ENCODE measurements at regions not wholly inside any gene's neighbourhood (a gene's known extent, or its start where the extent isn't known, plus 50 kb on each side); places are given as distances from the start of the nearest gene placed in this dataset.
"Not testable (repeated sequence)": the region's sequence is repeated elsewhere in the genome, so short reads cannot be mapped to it uniquely, and the experiment has no call there.

DNA sequence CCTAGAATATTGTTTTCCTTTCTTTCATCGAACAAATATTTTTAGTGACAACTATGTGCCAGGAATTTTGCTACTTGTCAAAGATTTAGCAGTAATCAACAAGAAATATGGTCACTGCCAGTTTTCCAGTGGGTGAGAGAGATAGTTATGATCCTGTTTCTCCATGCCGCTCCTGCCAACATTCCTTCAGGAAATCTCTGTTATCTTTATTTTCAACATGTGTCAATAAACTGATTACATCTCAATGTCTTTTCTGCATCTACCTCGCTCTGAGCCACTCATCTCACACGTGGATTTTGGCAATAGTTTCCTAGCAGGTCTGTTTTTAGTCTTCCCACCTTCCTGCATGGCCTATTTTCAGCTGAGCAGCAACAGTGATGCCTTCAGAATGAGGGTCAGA is 650.0 kb upstream of the STXBP6 start:
- no peak for DNase-seq

DNA sequence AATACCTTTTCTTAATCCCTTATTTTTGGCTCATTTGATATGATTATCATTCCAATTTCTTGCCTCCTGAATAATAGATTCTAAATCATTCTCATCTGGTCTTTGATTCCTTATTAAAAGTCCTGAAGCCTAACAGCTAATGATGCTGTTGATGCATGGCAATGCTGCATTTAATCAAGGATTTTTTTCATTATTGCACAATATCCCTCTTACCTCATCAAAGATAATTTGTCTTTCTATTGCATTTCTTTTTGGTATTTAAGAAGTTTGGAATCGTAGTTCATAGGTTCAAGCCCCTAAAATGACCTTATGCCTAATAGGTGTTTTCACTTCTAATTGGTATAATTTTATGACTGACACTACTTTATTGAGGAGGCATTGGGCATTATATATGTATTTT is 648.2 kb upstream of the STXBP6 start:
- DNase-seq, result no peak

DNA sequence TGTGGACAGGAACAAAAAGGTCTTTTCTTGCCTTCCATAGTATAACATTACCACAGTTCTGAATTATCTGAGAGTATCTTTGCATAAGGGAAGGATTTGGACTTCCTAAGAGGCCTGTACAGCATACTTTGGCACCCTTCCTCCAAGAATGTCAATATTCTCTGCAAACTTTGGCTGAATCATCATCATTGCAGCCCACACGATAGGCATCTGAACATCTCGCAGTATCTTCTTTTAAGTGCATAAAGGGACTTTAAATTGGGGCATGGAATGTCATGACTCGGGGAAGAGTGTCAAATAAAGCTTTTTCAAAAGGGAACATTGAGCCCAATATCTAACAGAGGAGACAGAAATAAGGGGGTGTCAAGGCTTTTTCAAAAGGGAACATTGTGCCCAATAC is 646.2 kb upstream of the STXBP6 start:
- DNase-seq, result no peak

DNA sequence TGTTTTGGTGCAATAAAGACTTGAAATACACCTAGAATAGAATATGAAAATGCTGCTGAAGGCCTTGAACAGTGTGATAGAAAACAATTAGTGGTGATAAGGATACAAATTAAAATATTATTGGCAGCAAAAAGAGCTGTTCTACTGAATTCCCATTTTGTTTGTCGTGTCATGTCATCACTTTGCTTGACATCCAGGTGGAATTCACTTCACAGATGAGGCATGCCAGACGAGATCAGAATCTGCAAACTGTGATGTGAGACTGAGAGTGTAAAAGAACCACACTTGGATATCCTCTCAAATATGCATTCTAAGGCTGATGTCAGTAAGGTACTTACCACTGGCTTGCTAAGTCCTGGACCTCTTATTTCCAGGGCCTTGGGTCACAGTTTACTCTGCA is 635.1 kb upstream of the STXBP6 start:
- no peak for DNase-seq

DNA sequence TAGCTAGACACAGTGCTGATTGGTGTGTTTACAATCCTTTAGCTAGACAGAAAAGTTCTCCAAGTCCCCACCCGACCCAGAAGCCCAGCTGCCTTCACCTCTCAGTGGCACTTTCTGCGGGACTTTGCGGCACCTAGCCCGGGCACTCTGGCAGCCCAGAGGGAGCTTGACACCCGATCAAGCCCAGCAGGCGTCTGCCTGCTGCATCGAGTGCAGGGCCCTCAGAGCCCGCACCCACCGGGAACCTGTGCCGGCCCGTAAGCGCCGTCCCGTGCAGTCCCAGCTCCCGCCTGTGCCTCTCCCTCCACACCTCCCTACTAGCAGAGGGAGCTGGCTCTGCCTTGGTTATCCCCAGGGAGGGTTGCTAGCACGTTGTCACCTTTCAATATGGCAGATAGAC is 631.0 kb upstream of the STXBP6 start:
- no peak for DNase-seq

DNA sequence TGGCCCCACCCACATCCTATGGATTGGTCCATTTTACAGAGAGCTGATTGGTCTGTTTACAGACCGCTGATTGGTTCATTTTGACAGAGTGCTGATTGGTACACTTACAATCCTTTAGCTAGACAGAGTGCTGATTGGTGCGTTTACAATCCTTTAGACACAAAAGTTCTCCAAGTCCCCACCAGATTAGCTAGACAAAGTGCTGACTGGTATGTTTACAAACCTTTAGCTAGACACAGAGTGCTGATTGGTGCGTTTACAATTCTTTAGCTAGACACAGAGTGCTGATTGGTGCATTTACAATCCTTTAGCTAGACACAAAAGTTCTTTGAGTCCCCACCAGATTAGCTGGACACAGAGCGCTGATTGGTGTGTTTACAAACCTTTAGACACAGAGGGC is 630.6 kb upstream of the STXBP6 start:
- not testable (repeated sequence) for DNase-seq

DNA sequence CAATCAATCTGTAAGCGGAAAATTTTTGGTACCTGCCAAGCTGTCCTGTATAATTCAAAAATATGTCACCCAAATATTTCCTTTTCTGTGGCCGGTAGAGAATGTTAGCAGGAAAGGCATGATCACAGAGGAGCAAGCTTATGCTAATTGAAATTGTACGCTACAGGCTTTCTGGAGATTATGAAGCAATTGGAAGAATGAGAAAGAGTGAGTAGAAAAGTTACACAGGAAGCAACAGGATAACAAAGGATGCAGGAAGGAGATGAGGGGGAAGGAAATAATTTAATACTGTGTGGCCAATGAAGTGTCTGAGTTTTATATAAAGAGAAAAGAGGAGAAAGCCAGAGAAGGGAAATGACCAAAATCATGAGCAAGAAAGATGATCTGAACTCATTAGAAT is 627.2 kb upstream of the STXBP6 start:
- DNase-seq, result no peak

DNA sequence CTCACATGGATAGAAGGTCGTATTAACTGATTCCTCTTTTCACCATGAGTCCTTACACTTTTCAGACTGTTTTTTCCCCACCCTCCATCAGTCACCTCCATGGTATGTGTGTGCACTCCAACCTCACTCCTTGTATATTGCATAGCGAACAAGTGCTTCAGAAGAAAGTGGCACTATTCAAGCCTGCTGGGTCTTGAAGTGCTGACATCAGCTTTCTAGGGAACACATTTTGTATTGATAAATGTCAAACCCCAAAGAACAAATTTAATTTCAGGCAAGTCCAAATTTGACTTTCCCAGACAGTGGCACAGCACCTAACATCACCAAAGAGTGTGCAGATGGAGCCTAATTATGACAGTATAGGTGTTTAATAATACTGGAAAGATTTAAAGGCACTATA is 617.4 kb upstream of the STXBP6 start:
- no peak for DNase-seq

DNA sequence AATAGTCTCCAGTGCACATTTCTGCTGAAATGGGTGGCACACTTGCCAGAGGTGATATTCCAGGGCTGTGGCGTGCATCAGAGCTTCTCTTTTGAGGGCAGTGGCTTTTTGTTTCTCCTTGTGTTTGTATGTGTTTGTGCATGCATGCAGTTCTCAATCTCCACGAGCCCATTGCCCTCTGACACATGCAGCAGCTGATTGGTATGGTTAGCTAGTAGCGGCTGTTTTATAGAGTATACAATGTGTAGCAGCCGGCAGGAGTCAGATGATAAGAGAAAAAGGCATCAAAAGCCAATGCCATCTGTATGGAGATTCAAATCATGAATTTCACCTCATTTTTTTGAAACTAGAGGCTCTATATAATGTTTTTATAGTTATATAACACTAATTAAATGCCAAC is 616.9 kb upstream of the STXBP6 start:
- DNase-seq, result no peak

DNA sequence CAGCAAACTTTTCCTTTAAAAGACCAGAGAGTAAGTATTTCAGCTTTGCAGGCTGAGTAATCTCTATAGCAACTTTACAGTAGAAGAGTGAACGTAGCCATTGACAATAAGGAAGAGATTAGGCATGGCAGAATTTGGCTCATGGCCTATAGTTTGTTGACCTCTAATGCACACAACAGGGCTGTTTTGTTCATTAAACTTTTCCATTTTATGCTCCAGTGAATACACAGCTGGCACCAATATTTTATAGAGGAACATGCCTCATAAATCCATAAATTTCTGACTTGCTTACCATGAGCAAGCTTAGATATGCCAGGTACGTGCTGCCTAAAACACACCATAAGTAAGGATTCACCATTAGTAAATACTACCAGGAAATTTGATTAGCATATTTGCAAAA is 609.0 kb upstream of the STXBP6 start:
- DNase-seq, result no peak

DNA sequence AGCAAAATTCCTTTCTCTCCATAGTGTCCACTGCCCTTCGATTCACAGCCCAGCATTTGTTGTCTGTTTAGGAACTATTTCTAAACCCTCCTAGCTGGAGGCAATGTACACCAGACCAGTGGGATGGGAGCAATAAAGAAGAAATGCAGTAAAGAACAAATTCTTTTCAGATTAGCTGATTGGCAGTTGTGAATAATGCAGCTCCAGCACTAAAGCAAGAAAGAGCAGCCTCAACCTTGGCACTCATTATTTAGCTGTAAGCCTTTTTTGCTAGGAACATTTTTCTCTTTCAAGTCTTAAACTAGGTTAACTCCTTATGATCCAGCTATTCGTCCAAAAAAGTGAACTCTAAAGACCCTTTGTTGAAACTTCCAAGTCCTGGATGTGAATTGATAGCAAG is 580.5 kb upstream of the STXBP6 start:
- no peak for DNase-seq

DNA sequence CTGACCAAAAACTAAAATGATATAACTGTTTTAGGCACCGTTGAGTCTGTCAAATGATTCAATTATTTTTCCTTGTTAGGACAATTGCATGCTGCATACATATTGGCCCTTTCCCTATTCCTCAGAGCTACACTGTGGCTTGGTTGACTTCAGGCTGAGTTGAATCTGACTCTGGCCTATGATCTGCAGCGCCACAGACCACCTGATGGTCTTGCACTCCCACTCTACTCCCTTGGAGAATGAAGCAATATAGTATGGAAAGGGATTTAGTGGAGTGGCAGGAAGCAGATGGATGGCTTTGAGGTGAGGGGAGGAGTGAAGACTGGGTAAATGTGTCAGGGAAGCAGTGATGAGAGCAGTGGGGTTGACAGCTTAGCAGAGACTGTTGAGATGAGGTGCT is 579.0 kb upstream of the STXBP6 start:
- no peak for DNase-seq

DNA sequence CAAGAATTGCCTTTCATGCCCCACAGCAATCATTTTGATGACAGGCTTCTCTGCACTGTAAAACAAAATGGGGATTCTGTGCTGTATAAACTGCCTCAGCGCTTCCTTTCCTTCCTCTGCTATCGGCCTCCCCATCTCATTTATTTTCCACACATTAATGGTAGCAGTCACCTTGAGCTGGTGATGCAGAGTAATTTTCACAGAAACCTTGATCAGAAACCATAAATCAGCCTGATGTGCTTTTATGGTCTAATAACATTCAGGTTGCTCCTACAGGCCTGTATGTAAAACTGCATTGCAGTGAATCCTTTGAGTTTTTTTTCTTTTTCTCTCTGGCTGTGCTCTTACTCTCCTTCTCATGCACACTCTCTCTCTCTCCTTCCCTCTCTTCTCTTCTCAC is 578.4 kb upstream of the STXBP6 start:
- DNase-seq, result no peak

DNA sequence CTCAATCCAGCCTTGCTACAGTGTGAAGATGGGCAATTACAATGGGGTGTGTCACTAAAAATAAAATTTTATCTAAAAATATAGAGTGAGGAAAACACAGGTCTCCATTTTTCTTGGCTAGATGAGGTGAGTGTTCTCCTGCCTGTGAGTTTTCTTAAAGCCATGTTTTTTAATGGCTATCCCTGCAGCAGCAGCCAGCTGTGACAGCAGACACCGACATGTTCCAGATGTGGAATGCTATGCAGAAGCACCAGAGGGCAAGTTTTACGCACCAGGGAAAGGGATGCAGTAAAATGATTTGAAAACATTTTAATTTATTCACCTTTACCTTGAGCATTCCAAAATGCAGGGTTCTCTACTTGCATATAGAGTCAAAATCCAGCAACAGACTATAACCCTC is 577.0 kb upstream of the STXBP6 start:
- DNase-seq, result no peak

DNA sequence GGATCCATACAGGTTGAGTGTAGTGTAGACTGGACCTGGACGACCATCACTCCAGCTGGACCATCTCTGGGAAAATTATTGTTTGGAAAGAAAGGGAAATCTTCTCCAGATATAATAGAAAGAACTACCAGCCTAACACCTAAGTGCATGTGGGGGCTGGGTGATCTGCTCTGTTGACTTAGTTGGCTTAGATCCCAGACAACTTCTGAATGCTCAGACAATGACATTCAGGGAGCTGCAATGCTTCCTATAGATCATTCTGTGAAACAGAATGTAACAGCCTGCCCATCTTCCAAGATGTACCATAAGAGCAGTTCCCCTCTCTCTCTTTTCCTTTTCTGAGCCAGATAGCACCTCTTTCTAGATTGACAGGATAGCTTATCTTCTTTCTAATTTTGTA is 572.8 kb upstream of the STXBP6 start:
- no peak for DNase-seq

DNA sequence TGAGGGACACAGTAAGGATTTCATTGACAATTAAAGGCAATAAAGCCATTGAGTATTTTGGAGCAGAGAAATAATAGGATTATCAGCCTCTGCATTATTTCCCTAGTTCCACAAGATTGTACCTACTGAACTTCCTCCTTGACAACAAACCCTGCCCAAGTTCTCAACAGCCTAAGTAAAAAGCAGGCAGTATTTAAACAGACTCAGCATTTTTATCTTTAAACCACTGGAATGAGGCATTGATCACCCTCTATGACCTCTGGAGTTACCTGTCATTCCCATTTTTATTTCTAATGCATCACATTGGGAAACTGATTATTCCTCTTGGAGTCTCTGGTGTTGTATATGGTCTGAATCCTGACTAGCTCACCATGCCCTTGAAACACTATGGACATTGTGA is 570.6 kb upstream of the STXBP6 start:
- no peak for DNase-seq

DNA sequence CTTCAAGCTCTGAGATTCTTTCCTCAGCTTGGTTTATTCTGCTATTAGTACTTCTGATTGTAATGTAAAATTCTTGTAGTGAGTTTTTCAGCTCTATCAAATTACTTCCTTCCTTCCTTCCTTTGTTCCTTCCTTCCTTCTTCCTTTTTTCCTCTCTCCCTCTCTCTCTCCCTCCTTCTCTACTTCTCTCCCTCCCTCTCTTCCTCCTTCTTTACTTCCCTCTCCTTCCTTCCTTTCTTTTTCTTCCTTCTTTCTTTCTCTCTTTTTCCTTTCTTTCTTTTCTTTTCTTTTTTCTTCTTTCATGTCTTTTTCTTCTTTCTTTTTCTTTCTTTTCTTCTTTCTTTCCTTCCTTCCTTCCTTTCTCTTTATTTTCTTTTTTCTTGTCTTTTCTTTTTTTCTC is 565.2 kb upstream of the STXBP6 start:
- no peak for DNase-seq

DNA sequence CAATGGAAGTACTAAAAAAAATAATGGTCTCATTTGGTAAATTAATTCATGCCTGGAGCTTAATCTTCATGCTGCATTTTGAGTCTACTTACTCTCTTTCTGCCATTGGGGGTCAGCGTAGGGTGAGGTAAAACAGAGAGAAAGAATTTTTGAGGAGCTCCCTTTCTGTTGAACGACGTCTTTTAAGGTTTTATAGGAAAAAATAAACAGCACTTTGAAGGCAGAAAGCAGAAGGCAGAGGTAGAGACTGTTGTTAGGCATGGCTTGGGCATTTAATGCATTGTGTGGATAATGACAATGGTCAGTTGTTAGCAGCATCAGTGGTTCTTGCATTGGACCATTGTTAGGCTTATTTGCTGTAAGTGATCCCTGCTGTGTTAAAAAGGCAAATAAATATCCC is 557.2 kb upstream of the STXBP6 start:
- no peak for DNase-seq

DNA sequence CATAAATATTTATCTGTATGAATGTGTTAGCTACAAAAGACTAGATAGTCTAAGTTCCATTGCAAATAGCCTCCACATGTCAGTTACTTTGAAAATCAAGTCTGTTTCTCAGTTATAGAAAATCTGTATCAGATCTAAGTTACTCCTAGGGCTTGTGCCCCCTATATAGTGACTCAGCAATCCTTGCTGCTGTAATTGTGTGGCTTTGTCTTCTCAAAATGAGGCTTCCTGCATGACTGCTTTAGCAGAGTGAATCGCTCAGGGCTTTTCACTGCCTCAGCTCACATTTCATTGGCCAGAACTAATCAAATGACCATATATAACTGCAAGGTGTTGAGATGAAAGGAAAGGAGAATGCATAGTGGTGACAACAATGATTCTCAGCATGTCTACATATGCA is 552.2 kb upstream of the STXBP6 start:
- DNase-seq, result no peak

DNA sequence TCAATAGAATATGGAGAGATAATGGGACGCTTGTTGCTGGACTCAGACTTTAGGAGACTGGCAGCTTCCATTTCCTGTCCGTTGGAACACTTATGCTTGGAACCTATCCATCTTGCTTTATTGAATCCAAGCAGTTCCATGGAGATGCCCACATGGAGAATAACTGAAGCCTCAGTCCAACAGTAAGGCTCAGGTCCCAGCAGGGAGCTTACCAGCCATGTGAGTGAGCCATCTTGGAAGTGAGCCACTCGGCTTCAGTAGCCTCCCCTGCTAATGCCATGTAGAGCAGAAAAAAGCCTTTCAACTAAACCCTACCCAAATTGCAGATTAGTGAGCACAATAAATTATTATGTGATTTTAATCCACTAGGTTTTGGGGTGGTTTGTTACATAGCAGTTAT is 538.8 kb upstream of the STXBP6 start:
- DNase-seq, result no peak

DNA sequence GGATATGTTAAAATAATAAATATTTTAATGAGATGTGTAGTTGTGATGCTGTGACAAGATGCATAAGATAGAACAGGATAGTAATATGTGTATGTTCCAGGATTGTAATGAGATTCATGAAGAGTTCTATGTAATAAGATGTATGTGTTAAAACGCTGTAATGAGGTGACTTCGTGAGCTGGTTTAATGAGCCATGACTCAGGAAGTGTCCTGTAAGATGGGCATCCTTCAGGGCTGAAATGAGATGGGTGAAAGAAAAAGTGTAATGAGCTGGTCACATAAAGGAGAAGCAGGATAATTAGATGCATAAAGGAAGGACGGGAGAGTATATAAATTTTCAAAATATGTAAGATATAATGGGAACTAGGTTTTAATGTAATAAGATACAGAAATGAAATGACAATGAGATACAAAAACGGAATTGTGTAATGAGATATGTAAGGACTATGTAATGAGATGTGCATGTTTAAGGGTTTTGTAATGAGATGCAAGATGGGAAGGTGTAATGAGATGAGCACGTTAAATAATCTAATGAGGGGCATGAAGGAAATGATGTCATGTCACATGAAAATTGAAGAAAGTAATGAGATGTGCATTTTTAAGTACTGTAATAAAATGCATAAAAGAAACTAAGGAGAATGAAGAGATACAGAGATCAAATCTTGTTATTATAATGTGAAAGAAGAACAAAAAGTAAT is 524.8 kb upstream of the STXBP6 start:
- DNase-seq, result no peak

DNA sequence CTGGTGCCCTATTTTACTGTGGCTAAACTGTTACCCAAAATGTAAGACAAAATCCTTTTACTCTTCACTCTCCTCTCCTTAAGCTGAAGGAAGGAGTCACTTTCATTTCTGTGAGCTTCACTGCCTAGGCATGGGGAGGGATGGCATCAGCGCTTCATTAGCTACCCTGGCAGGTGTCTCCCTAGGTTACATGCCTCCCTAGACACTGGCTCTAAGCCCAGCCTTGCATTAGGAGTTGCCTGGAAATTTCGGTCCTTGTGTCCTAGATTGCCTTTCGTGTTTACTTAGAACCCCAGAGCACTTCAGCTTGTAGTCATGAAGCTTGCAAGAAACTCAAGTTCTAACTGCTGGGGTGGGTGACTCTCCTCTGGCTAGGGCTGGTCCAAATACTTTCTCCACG is 520.5 kb upstream of the STXBP6 start:
- no peak for DNase-seq

DNA sequence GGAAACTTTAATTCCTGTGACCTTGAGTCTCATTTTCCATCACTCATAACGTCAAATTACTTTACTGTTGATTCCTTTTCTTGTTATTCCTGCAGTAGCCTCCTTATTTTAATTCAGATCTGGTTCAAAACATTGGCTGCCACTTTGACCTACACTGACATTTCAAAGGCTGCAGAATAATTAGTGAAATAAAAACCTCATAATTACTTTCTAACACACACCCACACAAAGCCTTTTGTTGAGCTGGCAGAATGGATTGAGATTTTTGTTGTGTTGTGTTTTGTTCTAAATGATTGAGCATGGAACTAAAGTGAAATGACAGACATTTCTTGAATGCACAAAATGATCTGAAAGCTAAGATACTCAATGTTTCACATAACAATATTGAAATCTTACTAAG is 507.5 kb upstream of the STXBP6 start:
- DNase-seq, result no peak

DNA sequence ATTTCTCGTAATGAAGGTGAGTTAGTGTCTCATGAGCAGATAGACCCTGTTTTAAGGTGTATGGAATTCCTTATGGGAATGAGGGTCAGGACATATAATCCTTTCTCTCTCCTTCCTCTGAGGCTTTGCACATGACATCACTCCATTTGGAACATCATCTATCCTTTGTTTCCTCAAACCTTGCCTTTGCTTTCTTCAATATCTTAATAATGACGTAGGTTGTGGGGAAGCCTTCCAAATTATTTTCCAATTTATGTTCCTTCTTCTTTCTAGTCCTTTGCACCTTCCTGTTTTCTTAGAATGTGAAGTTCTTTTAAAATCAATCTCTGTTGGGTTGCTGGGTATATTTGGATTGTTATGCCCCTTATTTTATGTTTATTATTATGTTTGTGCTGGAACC is 502.9 kb upstream of the STXBP6 start:
- DNase-seq, result no peak

DNA sequence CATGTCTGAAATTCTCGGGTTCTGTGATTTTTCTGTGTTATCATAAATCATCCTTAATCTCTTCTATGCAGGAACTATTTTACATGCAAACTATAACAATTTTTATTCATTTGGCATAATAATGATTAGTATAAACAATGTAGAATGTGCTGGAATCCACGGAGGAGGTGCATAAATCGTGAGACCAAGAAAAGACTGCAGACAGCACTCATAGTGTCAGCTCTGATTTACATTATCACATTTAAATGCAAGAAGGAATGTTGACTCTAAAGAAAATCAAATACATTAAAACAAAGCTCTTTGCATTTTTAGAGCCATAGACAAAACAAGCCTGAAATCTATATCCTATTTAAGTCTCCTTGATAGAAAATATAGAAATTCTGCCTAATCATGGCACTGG is 501.7 kb upstream of the STXBP6 start:
- no peak for DNase-seq

DNA sequence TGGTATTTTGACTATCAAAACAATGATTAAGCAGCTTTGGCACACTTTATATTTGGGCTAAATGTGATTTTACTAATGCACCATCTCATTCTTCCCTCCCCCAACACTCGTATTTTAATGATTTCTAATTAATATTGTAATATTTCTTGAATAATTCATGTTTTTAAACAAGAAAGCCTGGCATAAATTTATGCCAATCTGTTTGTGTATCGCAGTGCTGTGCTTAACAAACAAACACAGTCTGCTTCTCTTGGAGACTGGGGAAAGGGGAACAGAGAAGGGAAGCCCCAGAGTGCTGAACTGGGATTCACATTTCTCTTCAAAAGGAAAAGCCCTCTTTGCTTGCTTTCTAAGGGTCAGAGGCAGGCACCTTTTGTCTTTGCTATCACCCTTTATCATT is 496.9 kb upstream of the STXBP6 start:
- DNase-seq, result no peak

Data from MV-4-11 (cell line).